Right lobe of liver (tissue), 4 donors: ENCODE measurements at regions not wholly inside any gene's neighbourhood (a gene's known extent, or its start where the extent isn't known, plus 50 kb on each side); places are given as distances from the start of the nearest gene placed in this dataset.
"Not testable (repeated sequence)": the region's sequence is repeated elsewhere in the genome, so short reads cannot be mapped to it uniquely, and the experiment has no call there.

Source experiments
- CTCF ChIP-seq, 4 donors: fragments of 200-600 bp in 3 of 4; fragments of 450-650 bp in 1 of 4; IDR thresholded peaks; one replicate each; pipeline versions ENCODE4 v1.5.1 to v1.8.0; 2016 to 2022; ENCODE audit warnings: antibody characterized with exemption in 4 of 4, mild to moderate bottlenecking in 2 of 4
- POLR2A ChIP-seq: fragments of 450-650 bp; IDR thresholded peaks from one replicate; pipeline ENCODE4 v1.6.1; 2017; ENCODE audit warnings: antibody characterized with exemption, mild to moderate bottlenecking
- donor health status: DM: no; HTN: no; CAD: no.
- donor health status: DM: no; HTN: no; CAD: no.
- donor health status: DM: no; HTN: yes; CAD: no.

GRCh38 chr5:27439383-27439782, 401.0 kb upstream of the CDH9 start:
- not testable (repeated sequence) for TF ChIP-seq CTCF (IDR thresholded peaks at IDR 0.05); POLR2A
